PC-3 (cell line): ENCODE measurements at regions not wholly inside any gene's neighbourhood (a gene's known extent, or its start where the extent isn't known, plus 50 kb on each side); places are given as distances from the start of the nearest gene placed in this dataset.

Experiments
- ATAC-seq: fragments of 200-7000 bp; cut with Tn5 transposase; 2 replicates; pipeline ENCODE4 v1.9.1; 2020; ENCODE audit warnings: mild to moderate bottlenecking, moderate library complexity
- BruUV-seq: library from RNA; stranded (reverse); fragments of 400-500 nt; replicated peaks from 2 replicates; lab custom pipeline; 2021; lab: Mats Ljungman, UMichigan
- CTCF ChIA-PET: fragments of 300-600 bp; sonication (Branson Sonifier 250); formaldehyde crosslinking; loops from one replicate; lab custom pipeline; 2022; ENCODE audit warnings: antibody characterized with exemption; lab: Charles Lee
- POLR2A ChIA-PET: fragments of 300-600 bp; sonication (Branson Sonifier 250); formaldehyde crosslinking; loops from one replicate; lab custom pipeline; 2022; ENCODE audit warnings: antibody characterized with exemption; ENCODE audit not compliant: unreplicated experiment; lab: Charles Lee
- DNase-seq: peaks from one replicate; pipeline ENCODE4 v3.0.0-alpha.2; 2015
- H2AFZ ChIP-seq: fragments of 300-600 bp; sonication (generic); 2 replicates; pipeline ENCODE4 v1.6.0; 2016; ENCODE audit warnings: antibody characterized with exemption, low read length
- H3F3A ChIP-seq: fragments of 300-600 bp; sonication (generic); one replicate; pipeline ENCODE4 v1.6.0; 2017; ENCODE audit warnings: antibody characterized with exemption, low read length, control low read depth, mild to moderate bottlenecking; ENCODE audit not compliant: unreplicated experiment
- H3K27ac ChIP-seq: fragments of 300-600 bp; sonication (generic); 2 replicates; pipeline ENCODE4 v1.5.1; 2016; ENCODE audit warnings: mild to moderate bottlenecking, low read length
- H3K27me3 ChIP-seq: fragments of 300-600 bp; sonication (generic); 2 replicates; pipeline ENCODE4 v1.6.1; 2016; ENCODE audit warnings: low read length, mixed read lengths
- H3K36me3 ChIP-seq: fragments of 300-600 bp; sonication (generic); 2 replicates; pipeline ENCODE4 v1.6.1; 2016; ENCODE audit warnings: low read depth, mixed run types, low read length, mixed read lengths
- H3K4me1 ChIP-seq: fragments of 300-600 bp; sonication (generic); 2 replicates; pipeline ENCODE4 v1.5.1; 2016; ENCODE audit warnings: low read length; ENCODE audit not compliant: insufficient read depth
- H3K4me2 ChIP-seq: fragments of 300-600 bp; sonication (generic); 2 replicates; pipeline ENCODE4 v1.6.0; 2016; ENCODE audit warnings: low read length
- H3K4me3 ChIP-seq: fragments of 300-600 bp; sonication (generic); 2 replicates; pipeline ENCODE4 v1.5.1; 2016; ENCODE audit warnings: mild to moderate bottlenecking, low read length, mixed read lengths
- H3K79me2 ChIP-seq: fragments of 300-600 bp; sonication (generic); 2 replicates; pipeline ENCODE4 v1.6.1; 2017; ENCODE audit warnings: low read length, mixed read lengths
- H3K9ac ChIP-seq: fragments of 300-600 bp; sonication (generic); 2 replicates; pipeline ENCODE4 v1.6.0; 2016; ENCODE audit warnings: mild to moderate bottlenecking, low read length
- H3K9me2 ChIP-seq: fragments of 300-600 bp; sonication (generic); replicated peaks from 2 replicates; pipeline ENCODE4 v1.6.1; 2016; ENCODE audit warnings: mixed run types, low read length, mixed read lengths
- H3K9me3 ChIP-seq: fragments of 300-600 bp; sonication (generic); 2 replicates; pipeline ENCODE4 v1.6.1; 2016; ENCODE audit warnings: low read length, mixed read lengths
- H4K20me1 ChIP-seq: fragments of 300-600 bp; sonication (generic); 2 replicates; pipeline ENCODE4 v1.6.1; 2016; ENCODE audit warnings: low read length, mixed read lengths
- CTCF ChIP-seq: fragments of 300-600 bp; sonication (generic); conservative IDR thresholded peaks from 2 replicates; pipeline ENCODE4 v1.5.1; 2017; ENCODE audit warnings: antibody characterized with exemption, low read depth, mild to moderate bottlenecking, low read length
- EZH2 ChIP-seq: fragments of 300-600 bp; sonication (generic); IDR thresholded peaks from one replicate; pipeline ENCODE4 v1.6.1; 2017; ENCODE audit warnings: antibody characterized with exemption, mild to moderate bottlenecking, low read length; ENCODE audit not compliant: unreplicated experiment
- EZH2phosphoT487 ChIP-seq: fragments of 300-600 bp; sonication (generic); IDR thresholded peaks from 2 replicates; pipeline ENCODE4 v1.6.1; 2018; ENCODE audit warnings: mild to moderate bottlenecking, antibody characterized with exemption, low read length, borderline replicate concordance
- intact Hi-C: fragments of 100-400 bp; cut with micrococcal nuclease; formaldehyde crosslinking; loops from 2 replicates; pipeline ENCODE4 v1.9.0; 2023

- Histone ChIP-seq H3K79me2 (no peaks in the 10 kb centered on the region), H3F3A (no peaks in the 10 kb centered on the region), H3K4me1 (no peaks in the 10 kb centered on the region), H3K4me2 (no peak overlapping the region), H3K4me3 (no peak overlapping the region), H3K36me3 (no peaks in the 10 kb centered on the region), H3K9me2 (no peaks in the 10 kb centered on the region), H3K9me3 (no peaks in the 10 kb centered on the region), H2AFZ (no peak overlapping the region), H4K20me1 (no peaks in the 10 kb centered on the region), H3K27ac (no peak overlapping the region), H3K9ac (no peak overlapping the region), H3K27me3 (peaks cover 18% of the 10 kb centered on the region)
- intact Hi-C loops, result no loop called here
- DNase-seq (no peak), ATAC-seq (no peak)
- TF ChIP-seq EZH2phosphoT487 (no peak), EZH2 (no peak), CTCF (no peak)
- BruUV-seq, result no TSS peak
- ChIA-PET POLR2A (no interaction called here), CTCF (no interaction called here)
These were observed 84.0 kb upstream of the GSC start for GRCh38 chr14:94853920-94854319.

- ATAC-seq (no peak), DNase-seq (no peak)
- H3K4me3 ChIP-seq, result no peak overlapping the region
- no peaks in the 10 kb centered on the region for H3K9me2 ChIP-seq
- H3K27ac ChIP-seq, result no peak overlapping the region
- H3K27me3 ChIP-seq, result peaks cover 36% of the 10 kb centered on the region
- no peak for TF ChIP-seq CTCF
- H4K20me1 ChIP-seq, result no peaks in the 10 kb centered on the region
- H3K4me2 ChIP-seq, result no peak overlapping the region
- H3K9me3 ChIP-seq, result no peaks in the 10 kb centered on the region
- H3K79me2 ChIP-seq, result no peaks in the 10 kb centered on the region
- CTCF ChIA-PET, result no interaction called here
- BruUV-seq, result no TSS peak
- H3K9ac ChIP-seq, result no peak overlapping the region
- no peak overlapping the region for H2AFZ ChIP-seq
- POLR2A ChIA-PET, result no interaction called here
- no peaks in the 10 kb centered on the region for H3F3A ChIP-seq
- H3K36me3 ChIP-seq, result no peaks in the 10 kb centered on the region
- intact Hi-C loops, result no loop called here
- no peaks in the 10 kb centered on the region for H3K4me1 ChIP-seq
These were observed 80.6 kb upstream of the GSC start for GRCh38 chr14:94850309-94851211.

GRCh38 chr14:94844593-94845152 lies 74.8 kb upstream of the GSC start:
- H3K4me1 ChIP-seq, result no peaks in the 10 kb centered on the region
- H3K4me3 ChIP-seq, result no peak overlapping the region
- no peaks in the 10 kb centered on the region for H3K36me3 ChIP-seq
- H3K79me2 ChIP-seq, result no peaks in the 10 kb centered on the region
- CTCF ChIA-PET, result no interaction called here
- no peak overlapping the region for H2AFZ ChIP-seq
- DNase-seq, result no peak
- peaks cover 56% of the 10 kb centered on the region for H3K27me3 ChIP-seq
- no peaks in the 10 kb centered on the region for H3K9me3 ChIP-seq
- intact Hi-C loops, result no loop called here
- TF ChIP-seq EZH2phosphoT487 (no peak), CTCF (no peak), EZH2 (no peak)
- no peak for ATAC-seq
- POLR2A ChIA-PET, result no interaction called here
- H4K20me1 ChIP-seq, result no peaks in the 10 kb centered on the region
- no peaks in the 10 kb centered on the region for H3F3A ChIP-seq
- no peaks in the 10 kb centered on the region for H3K9me2 ChIP-seq
- H3K9ac ChIP-seq, result no peak overlapping the region
- no peak overlapping the region for H3K27ac ChIP-seq
- no TSS peak for BruUV-seq
- no peak overlapping the region for H3K4me2 ChIP-seq
